WTC11 (cell line): ENCODE measurements at regions not wholly inside any gene's neighbourhood (a gene's known extent, or its start where the extent isn't known, plus 50 kb on each side); places are given as distances from the start of the nearest gene placed in this dataset.

Source experiments
- ATAC-seq: fragments of 200-7000 bp; cut with Tn5 transposase; 2 replicates; pipeline ENCODE4 v1.10.0; 2021; ENCODE audit warnings: mild to moderate bottlenecking, moderate library complexity
- CTCF ChIA-PET: fragments of 300-600 bp; sonication (Branson Sonifier 250); formaldehyde crosslinking; loops from one replicate; lab custom pipeline; 2021; ENCODE audit warnings: antibody characterized with exemption; lab: Charles Lee
- POLR2A ChIA-PET: fragments of 350-600 bp; sonication (Branson Sonifier 250); formaldehyde crosslinking; loops from one replicate; lab custom pipeline; 2021; ENCODE audit warnings: antibody characterized with exemption; lab: Charles Lee
- DNase-seq: peaks from one replicate; pipeline ENCODE4 v3.0.0; 2021; ENCODE audit warnings: low spot score
- H3K27ac Mint-ChIP-seq: 2 replicates; pipeline ENCODE4 v1.8.0; 2021; ENCODE audit warnings: mixed read lengths
- H3K27me3 Mint-ChIP-seq: 2 replicates; pipeline ENCODE4 v1.8.0; 2021; ENCODE audit warnings: low read depth, mild to moderate bottlenecking, moderate library complexity, mixed read lengths
- H3K36me3 Mint-ChIP-seq: 2 replicates; pipeline ENCODE4 v1.8.0; 2021; ENCODE audit warnings: mixed read lengths
- H3K4me1 Mint-ChIP-seq: 2 replicates; pipeline ENCODE4 v1.8.0; 2022; ENCODE audit warnings: mixed read lengths
- H3K4me3 Mint-ChIP-seq: 2 replicates; pipeline ENCODE4 v1.8.0; 2021; ENCODE audit warnings: mild to moderate bottlenecking, moderate library complexity, mixed read lengths
- H3K9me3 Mint-ChIP-seq: 2 replicates; pipeline ENCODE4 v1.8.0; 2021; ENCODE audit warnings: mixed read lengths
- EMX1 ChIP-seq: fragments of 250-450 bp; sonication (Bioruptor Pico); IDR thresholded peaks from 2 replicates; pipeline ENCODE4 v1.8.0; 2021; ENCODE audit warnings: mild to moderate bottlenecking
- FOXJ3 ChIP-seq: sonication (generic); formaldehyde crosslinking; IDR thresholded peaks from 2 replicates; pipeline ENCODE4 v1.9.0; 2021; ENCODE audit warnings: missing genetic modification reagents, mild to moderate bottlenecking, borderline replicate concordance
- FOXK1 ChIP-seq: sonication (generic); formaldehyde crosslinking; IDR thresholded peaks from 2 replicates; pipeline ENCODE4 v1.8.0; 2022; ENCODE audit warnings: mild to moderate bottlenecking, moderate library complexity, missing genetic modification reagents
- JAZF1 ChIP-seq: fragments of 250-450 bp; sonication (Bioruptor Pico); IDR thresholded peaks from 2 replicates; pipeline ENCODE4 v1.9.0; 2021; ENCODE audit warnings: moderate library complexity, mild to moderate bottlenecking, inconsistent platforms
- JUN ChIP-seq: sonication (generic); formaldehyde crosslinking; IDR thresholded peaks from 2 replicates; pipeline ENCODE4 v1.8.0; 2023; ENCODE audit warnings: mild to moderate bottlenecking, missing genetic modification reagents
- NFE2L1 ChIP-seq: sonication (generic); formaldehyde crosslinking; IDR thresholded peaks from 2 replicates; pipeline ENCODE4 v1.8.1; 2023; ENCODE audit warnings: missing genetic modification reagents
- OVOL2 ChIP-seq: fragments of 250-450 bp; sonication (Bioruptor Pico); IDR thresholded peaks from 2 replicates; pipeline ENCODE4 v1.9.0; 2021; ENCODE audit warnings: mild to moderate bottlenecking, borderline replicate concordance
- PRRX2 ChIP-seq: fragments of 250-450 bp; sonication (Bioruptor Pico); IDR thresholded peaks from 2 replicates; pipeline ENCODE4 v1.8.0; 2021; ENCODE audit warnings: mild to moderate bottlenecking
- RELA ChIP-seq: sonication (generic); formaldehyde crosslinking; IDR thresholded peaks from 2 replicates; pipeline ENCODE4 v1.8.1; 2022; ENCODE audit warnings: missing genetic modification reagents, mild to moderate bottlenecking, borderline replicate concordance
- ZNF396 ChIP-seq: fragments of 250-450 bp; sonication (Bioruptor Pico); IDR thresholded peaks from 2 replicates; pipeline ENCODE4 v1.8.0; 2021; ENCODE audit warnings: mild to moderate bottlenecking, moderate library complexity, borderline replicate concordance
- ZNF416 ChIP-seq: fragments of 250-450 bp; sonication (Bioruptor Pico); IDR thresholded peaks from 2 replicates; pipeline ENCODE4 v1.9.0; 2021; ENCODE audit warnings: mild to moderate bottlenecking, inconsistent platforms
- ZNF671 ChIP-seq: fragments of 250-450 bp; sonication (Bioruptor Pico); IDR thresholded peaks from 2 replicates; pipeline ENCODE4 v1.8.0; 2021; ENCODE audit warnings: mild to moderate bottlenecking
- TF ChIP-seq, protein P1 (sequence below): sonication (generic); formaldehyde crosslinking; IDR thresholded peaks from 2 replicates; pipeline ENCODE4 v1.8.1; 2023; ENCODE audit warnings: mild to moderate bottlenecking, missing genetic modification reagents
- TF ChIP-seq, protein P2 (sequence below): fragments of 250-450 bp; sonication (Bioruptor Pico); conservative IDR thresholded peaks from 2 replicates; pipeline ENCODE4 v1.9.0; 2021; ENCODE audit warnings: mild to moderate bottlenecking
- TF ChIP-seq, protein P3 (sequence below): sonication (generic); formaldehyde crosslinking; IDR thresholded peaks from 2 replicates; pipeline ENCODE4 v1.8.0; 2022; ENCODE audit warnings: mild to moderate bottlenecking, missing genetic modification reagents
- TF ChIP-seq, protein P4 (sequence below): sonication (generic); formaldehyde crosslinking; IDR thresholded peaks from 2 replicates; pipeline ENCODE4 v1.8.1; 2023; ENCODE audit warnings: mild to moderate bottlenecking, moderate library complexity, missing genetic modification reagents
- TF ChIP-seq, protein P5 (sequence below): sonication (generic); formaldehyde crosslinking; IDR thresholded peaks from 2 replicates; pipeline ENCODE4 v1.8.1; 2023; ENCODE audit warnings: mild to moderate bottlenecking, missing genetic modification reagents, moderate library complexity
- TF ChIP-seq, protein P6 (sequence below): sonication (generic); formaldehyde crosslinking; IDR thresholded peaks from 2 replicates; pipeline ENCODE4 v1.8.0; 2022; ENCODE audit warnings: mild to moderate bottlenecking, missing genetic modification reagents

DNA sequence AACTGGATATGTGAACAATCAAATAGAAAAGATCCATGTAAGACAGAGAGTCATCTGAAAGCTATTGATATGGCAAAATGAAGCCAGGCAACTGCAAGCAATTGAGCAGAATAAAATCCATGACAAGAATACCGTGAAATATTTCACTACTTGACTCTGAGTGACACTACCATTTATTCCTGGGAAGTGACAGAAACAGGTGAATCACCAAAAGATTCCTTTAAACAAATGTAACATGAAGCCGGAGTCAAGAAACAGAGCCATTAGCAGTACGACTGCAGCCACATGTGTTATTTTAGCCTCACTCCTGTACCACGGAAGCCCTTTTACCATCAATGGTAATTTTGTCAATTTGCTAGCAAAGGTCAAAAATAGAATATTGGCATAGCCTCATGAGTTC, 197.7 kb upstream of the POT1 start (continued):
- TF ChIP-seq, protein P1, sequence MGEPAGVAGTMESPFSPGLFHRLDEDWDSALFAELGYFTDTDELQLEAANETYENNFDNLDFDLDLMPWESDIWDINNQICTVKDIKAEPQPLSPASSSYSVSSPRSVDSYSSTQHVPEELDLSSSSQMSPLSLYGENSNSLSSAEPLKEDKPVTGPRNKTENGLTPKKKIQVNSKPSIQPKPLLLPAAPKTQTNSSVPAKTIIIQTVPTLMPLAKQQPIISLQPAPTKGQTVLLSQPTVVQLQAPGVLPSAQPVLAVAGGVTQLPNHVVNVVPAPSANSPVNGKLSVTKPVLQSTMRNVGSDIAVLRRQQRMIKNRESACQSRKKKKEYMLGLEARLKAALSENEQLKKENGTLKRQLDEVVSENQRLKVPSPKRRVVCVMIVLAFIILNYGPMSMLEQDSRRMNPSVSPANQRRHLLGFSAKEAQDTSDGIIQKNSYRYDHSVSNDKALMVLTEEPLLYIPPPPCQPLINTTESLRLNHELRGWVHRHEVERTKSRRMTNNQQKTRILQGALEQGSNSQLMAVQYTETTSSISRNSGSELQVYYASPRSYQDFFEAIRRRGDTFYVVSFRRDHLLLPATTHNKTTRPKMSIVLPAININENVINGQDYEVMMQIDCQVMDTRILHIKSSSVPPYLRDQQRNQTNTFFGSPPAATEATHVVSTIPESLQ = no peak
- TF ChIP-seq, protein P2, sequence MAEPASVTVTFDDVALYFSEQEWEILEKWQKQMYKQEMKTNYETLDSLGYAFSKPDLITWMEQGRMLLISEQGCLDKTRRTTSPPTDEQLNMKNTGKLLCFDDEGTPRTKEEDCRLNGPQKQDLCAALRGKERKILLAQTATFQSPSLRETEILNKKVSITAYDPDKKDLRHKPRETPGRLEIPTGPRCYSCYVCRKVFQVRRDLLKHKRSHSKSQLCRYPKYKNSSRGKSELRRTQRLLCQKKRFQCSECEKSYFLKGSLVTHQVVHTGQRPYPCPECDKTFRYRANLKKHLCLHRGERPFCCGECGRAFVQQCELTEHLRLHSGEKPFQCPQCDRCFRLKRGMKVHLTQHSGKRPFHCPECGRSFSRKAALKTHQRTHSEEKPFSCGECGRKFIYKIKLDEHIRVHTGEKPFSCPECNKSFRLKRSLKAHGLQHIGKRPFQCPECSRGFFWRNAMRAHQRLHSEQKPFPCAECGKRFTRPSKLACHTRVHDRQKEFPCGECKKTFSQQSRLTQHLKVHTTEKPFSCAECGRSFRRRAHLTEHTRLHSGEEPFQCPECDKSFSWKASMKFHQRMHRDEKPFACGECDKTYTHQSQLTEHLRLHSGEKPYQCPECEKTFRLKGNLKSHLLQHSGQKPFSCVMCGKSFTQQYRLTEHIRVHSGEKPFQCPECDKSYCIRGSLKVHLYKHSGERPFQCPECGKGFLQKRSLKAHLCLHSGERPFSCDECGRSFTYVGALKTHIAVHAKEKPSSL (CRISPR knock-in tag) = no peak
- TF ChIP-seq, protein P3, sequence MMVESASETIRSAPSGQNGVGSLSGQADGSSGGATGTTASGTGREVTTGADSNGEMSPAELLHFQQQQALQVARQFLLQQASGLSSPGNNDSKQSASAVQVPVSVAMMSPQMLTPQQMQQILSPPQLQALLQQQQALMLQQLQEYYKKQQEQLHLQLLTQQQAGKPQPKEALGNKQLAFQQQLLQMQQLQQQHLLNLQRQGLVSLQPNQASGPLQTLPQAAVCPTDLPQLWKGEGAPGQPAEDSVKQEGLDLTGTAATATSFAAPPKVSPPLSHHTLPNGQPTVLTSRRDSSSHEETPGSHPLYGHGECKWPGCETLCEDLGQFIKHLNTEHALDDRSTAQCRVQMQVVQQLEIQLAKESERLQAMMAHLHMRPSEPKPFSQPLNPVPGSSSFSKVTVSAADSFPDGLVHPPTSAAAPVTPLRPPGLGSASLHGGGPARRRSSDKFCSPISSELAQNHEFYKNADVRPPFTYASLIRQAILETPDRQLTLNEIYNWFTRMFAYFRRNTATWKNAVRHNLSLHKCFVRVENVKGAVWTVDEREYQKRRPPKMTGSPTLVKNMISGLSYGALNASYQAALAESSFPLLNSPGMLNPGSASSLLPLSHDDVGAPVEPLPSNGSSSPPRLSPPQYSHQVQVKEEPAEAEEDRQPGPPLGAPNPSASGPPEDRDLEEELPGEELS (CRISPR knock-in tag) = no peak
- TF ChIP-seq EMX1 (CRISPR knock-in tag) (no peak), ZNF396 (CRISPR knock-in tag) (no peak), NFE2L1 (CRISPR knock-in tag) (no peak), JUN (CRISPR knock-in tag) (no peak)

DNA sequence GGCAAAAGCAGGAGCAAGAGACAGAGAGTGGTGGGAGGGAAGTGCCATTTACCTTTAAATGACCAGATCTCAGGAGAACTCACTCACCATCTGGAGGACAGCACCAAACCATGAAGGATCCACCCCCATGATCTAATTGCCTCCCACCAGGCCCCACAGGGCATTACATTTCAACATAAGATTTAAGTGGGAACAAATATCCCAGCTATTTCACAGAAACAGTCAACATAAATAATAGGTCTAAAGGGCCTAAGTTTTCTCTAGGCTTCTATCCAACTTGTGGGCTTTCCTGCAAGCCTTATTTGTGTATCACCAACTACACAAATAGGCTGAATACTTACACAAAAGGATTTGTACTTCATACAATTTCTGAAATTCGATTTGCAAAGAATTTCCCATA, 196.8 kb upstream of the POT1 start:
- DNase-seq (no peak), ATAC-seq (no peak)
- TF ChIP-seq FOXJ3 (CRISPR knock-in tag) (no peak), JAZF1 (no peak), ZNF671 (CRISPR knock-in tag) (no peak), RELA (no peak), FOXK1 (no peak), PRRX2 (CRISPR knock-in tag) (no peak), OVOL2 (no peak), NFE2L1 (CRISPR knock-in tag) (no peak), ZNF416 (no peak)
- TF ChIP-seq, protein P4, sequence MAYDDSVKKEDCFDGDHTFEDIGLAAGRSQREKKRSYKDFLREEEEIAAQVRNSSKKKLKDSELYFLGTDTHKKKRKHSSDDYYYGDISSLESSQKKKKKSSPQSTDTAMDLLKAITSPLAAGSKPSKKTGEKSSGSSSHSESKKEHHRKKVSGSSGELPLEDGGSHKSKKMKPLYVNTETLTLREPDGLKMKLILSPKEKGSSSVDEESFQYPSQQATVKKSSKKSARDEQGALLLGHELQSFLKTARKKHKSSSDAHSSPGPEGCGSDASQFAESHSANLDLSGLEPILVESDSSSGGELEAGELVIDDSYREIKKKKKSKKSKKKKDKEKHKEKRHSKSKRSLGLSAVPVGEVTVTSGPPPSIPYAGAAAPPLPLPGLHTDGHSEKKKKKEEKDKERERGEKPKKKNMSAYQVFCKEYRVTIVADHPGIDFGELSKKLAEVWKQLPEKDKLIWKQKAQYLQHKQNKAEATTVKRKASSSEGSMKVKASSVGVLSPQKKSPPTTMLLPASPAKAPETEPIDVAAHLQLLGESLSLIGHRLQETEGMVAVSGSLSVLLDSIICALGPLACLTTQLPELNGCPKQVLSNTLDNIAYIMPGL (CRISPR knock-in tag) = no peak
- TF ChIP-seq, protein P5, sequence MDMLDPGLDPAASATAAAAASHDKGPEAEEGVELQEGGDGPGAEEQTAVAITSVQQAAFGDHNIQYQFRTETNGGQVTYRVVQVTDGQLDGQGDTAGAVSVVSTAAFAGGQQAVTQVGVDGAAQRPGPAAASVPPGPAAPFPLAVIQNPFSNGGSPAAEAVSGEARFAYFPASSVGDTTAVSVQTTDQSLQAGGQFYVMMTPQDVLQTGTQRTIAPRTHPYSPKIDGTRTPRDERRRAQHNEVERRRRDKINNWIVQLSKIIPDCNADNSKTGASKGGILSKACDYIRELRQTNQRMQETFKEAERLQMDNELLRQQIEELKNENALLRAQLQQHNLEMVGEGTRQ = no peak
- TF ChIP-seq, protein P6, sequence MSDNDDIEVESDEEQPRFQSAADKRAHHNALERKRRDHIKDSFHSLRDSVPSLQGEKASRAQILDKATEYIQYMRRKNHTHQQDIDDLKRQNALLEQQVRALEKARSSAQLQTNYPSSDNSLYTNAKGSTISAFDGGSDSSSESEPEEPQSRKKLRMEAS = no peak
- TF ChIP-seq, protein P3 (CRISPR knock-in tag) = no peak
- Mint-ChIP-seq H3K9me3 (peaks cover 9% of the 10 kb centered on the region), H3K27ac (no peak overlapping the region), H3K36me3 (no peaks in the 10 kb centered on the region), H3K4me1 (peaks cover 18% of the 10 kb centered on the region), H3K27me3 (no peaks in the 10 kb centered on the region), H3K4me3 (no peak overlapping the region)
- ChIA-PET POLR2A (interaction anchor here (0.7 kb wide), 1 partner anchor 59 kb away, joined by 4 read pairs; no protein-coding TSS in a partner anchor), CTCF (no interaction called here)
